CD8-positive, alpha-beta memory T cell (primary cell): ENCODE measurements at regions not wholly inside any gene's neighbourhood (a gene's known extent, or its start where the extent isn't known, plus 50 kb on each side); places are given as distances from the start of the nearest gene placed in this dataset.

Source experiments
- CTCF ChIA-PET: fragments of 350-600 bp; sonication (Branson Sonifier 250); formaldehyde crosslinking; loops from one replicate; lab custom pipeline; 2021; ENCODE audit warnings: antibody characterized with exemption; lab: Charles Lee
- POLR2A ChIA-PET: fragments of 350-600 bp; sonication (Branson Sonifier 250); formaldehyde crosslinking; loops from one replicate; lab custom pipeline; 2021; ENCODE audit warnings: antibody characterized with exemption; lab: Charles Lee
- DNase-seq, 5 donors: peaks; one replicate each; pipeline versions ENCODE4 v3.0.0 to v3.0.0-alpha.2; 2020 to 2022; ENCODE audit warnings: mixed read lengths in 1 of 5
- H3K27ac ChIP-seq: one replicate; pipeline ENCODE4 v1.7.0; 2013; ENCODE audit warnings: low read depth, mild to moderate bottlenecking, low read length, moderate library complexity
- H3K27me3 ChIP-seq: 2 replicates; pipeline ENCODE4 v1.7.0; 2013; ENCODE audit warnings: low read length, mild to moderate bottlenecking; ENCODE audit not compliant: insufficient read depth, poor library complexity, severe bottlenecking
- H3K36me3 ChIP-seq: 2 replicates; pipeline ENCODE4 v1.7.0; 2013; ENCODE audit warnings: mild to moderate bottlenecking, low read length, moderate library complexity; ENCODE audit not compliant: insufficient read depth
- H3K4me1 ChIP-seq: 2 replicates; pipeline ENCODE4 v1.7.0; 2013; ENCODE audit warnings: mild to moderate bottlenecking, low read length, moderate library complexity; ENCODE audit not compliant: insufficient read depth
- H3K4me3 ChIP-seq: 2 replicates; pipeline ENCODE4 v1.7.0; 2013; ENCODE audit warnings: mild to moderate bottlenecking, low read length
- H3K9me3 ChIP-seq: 2 replicates; pipeline ENCODE4 v1.7.0; 2013; ENCODE audit warnings: mild to moderate bottlenecking, low read length
- H3K27ac Mint-ChIP-seq, 8 donors: one replicate each; pipeline ENCODE4 v1.8.0; 2020 to 2021; ENCODE audit warnings: mixed read lengths in 8 of 8, mild to moderate bottlenecking in 6 of 8, inconsistent platforms in 3 of 8, moderate library complexity in 3 of 8
- H3K27me3 Mint-ChIP-seq, 2 donors: one replicate each; pipeline ENCODE4 v1.8.0; 2020 to 2021; ENCODE audit warnings: mixed read lengths in 2 of 2, mild to moderate bottlenecking in 1 of 2, moderate library complexity in 1 of 2
- H3K36me3 Mint-ChIP-seq, 3 donors: one replicate each; pipeline ENCODE4 v1.8.0; 2020 to 2021; ENCODE audit warnings: mixed read lengths in 3 of 3, inconsistent platforms in 1 of 3, mild to moderate bottlenecking in 1 of 3
- H3K4me1 Mint-ChIP-seq, 3 donors: one replicate each; pipeline ENCODE4 v1.8.0; 2020 to 2021; ENCODE audit warnings: mixed read lengths in 3 of 3, inconsistent platforms in 1 of 3, mild to moderate bottlenecking in 1 of 3
- H3K4me3 Mint-ChIP-seq, 7 donors: one replicate each; pipeline ENCODE4 v1.8.0; 2020 to 2021; ENCODE audit warnings: mixed read lengths in 7 of 7, mild to moderate bottlenecking in 6 of 7, moderate library complexity in 4 of 7, inconsistent platforms in 2 of 7
- H3K9me3 Mint-ChIP-seq, 5 donors: one replicate each; pipeline ENCODE4 v1.8.0; 2020 to 2022; ENCODE audit warnings: mixed read lengths in 5 of 5, mild to moderate bottlenecking in 3 of 5, moderate library complexity in 2 of 5, inconsistent platforms in 1 of 5

DNA sequence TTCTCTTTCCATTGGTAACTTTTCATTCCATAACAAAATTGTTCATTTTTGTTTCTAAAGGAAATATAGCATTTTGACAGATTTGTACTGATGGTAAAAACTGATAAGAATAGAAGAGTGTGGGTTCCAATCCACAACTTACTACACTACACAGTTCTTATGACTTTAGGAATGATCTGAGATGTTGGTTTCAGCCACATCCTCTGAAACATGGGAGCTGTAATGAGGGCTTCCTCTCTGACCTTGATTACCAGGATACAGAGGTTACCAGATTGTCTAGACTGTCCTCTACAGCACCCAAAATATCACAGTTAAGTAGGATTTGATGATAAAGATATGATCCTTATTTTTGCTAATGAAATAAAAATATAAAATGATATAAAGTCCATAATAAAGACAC is 1184.6 kb downstream of the FLRT2 start:
- Mint-ChIP-seq H3K27ac (no peak overlapping the region), H3K27me3 (no peaks in the 10 kb centered on the region), H3K36me3 (no peaks in the 10 kb centered on the region), H3K4me3 (no peak overlapping the region), H3K4me1 (no peaks in the 10 kb centered on the region), H3K9me3 (peaks cover 2 to 30% (median 3%) of the 10 kb centered on the region in 5 donors)
- Histone ChIP-seq H3K27ac (no peak overlapping the region), H3K27me3 (no peaks in the 10 kb centered on the region), H3K36me3 (no peaks in the 10 kb centered on the region), H3K4me3 (no peak overlapping the region), H3K9me3 (no peaks in the 10 kb centered on the region), H3K4me1 (no peaks in the 10 kb centered on the region)
- no peak for DNase-seq
- CTCF ChIA-PET, result no interaction called here
- POLR2A ChIA-PET, result no interaction called here

DNA sequence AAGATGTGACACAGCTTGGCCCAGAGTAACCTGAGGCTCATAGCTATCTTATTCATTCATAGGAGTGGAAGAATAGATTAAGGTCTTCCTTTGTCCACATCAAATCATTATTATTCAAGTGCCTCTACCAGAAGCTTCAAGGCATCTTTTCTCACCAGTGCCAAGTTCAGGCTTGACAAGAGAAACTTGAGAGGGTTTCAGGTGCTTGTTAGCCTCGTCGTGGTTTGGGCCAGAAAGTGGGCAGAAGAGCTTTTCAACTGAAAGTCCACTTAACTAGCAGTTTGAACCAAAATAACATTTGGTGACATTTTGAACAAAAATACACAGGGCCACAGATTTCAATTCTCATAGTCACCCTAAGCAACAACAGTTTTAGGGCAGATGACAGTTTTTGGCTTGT is 1184.2 kb downstream of the FLRT2 start:
- no peaks in the 10 kb centered on the region for H3K27me3 ChIP-seq
- no peaks in the 10 kb centered on the region for H3K4me1 ChIP-seq
- no peaks in the 10 kb centered on the region for H3K4me1 Mint-ChIP-seq
- DNase-seq, result no peak
- H3K27ac ChIP-seq, result no peak overlapping the region
- peaks cover 2 to 30% (median 3%) of the 10 kb centered on the region in 5 donors for H3K9me3 Mint-ChIP-seq
- H3K36me3 ChIP-seq, result no peaks in the 10 kb centered on the region
- POLR2A ChIA-PET, result no interaction called here
- no peak overlapping the region for H3K4me3 Mint-ChIP-seq
- H3K27ac Mint-ChIP-seq, result no peak overlapping the region
- no peak overlapping the region for H3K4me3 ChIP-seq
- H3K27me3 Mint-ChIP-seq, result no peaks in the 10 kb centered on the region
- H3K9me3 ChIP-seq, result no peaks in the 10 kb centered on the region
- CTCF ChIA-PET, result no interaction called here
- H3K36me3 Mint-ChIP-seq, result no peaks in the 10 kb centered on the region

DNA sequence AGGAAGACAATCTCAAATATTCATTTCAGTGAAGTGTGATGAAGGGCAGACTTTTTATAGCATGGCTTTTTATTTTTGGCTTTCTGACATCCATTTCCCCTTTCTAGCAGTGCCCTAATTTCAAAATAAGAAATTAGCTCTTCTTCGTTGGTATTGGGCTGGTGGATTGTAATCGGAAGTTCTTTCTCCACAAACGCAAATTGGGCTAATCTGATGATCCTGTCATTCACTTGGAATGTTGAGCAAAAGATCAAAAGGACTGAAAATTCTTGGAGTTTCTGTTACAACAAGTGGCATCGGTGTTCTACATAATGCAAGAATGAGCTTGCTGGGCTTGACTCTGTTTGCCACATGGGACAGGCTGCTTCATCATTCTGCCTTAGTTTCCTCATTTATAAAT is 1182.8 kb downstream of the FLRT2 start:
- Mint-ChIP-seq H3K4me3 (no peak overlapping the region), H3K36me3 (no peaks in the 10 kb centered on the region), H3K4me1 (no peaks in the 10 kb centered on the region), H3K27ac (no peak overlapping the region), H3K27me3 (no peaks in the 10 kb centered on the region), H3K9me3 (peaks cover 2 to 29% (median 2%) of the 10 kb centered on the region in 5 donors)
- ChIA-PET CTCF (no interaction called here), POLR2A (no interaction called here)
- H3K27ac ChIP-seq, result no peak overlapping the region
- H3K9me3 ChIP-seq, result no peaks in the 10 kb centered on the region
- H3K36me3 ChIP-seq, result no peaks in the 10 kb centered on the region
- no peaks in the 10 kb centered on the region for H3K4me1 ChIP-seq
- H3K27me3 ChIP-seq, result no peaks in the 10 kb centered on the region
- no peak overlapping the region for H3K4me3 ChIP-seq
- no peak for DNase-seq

DNA sequence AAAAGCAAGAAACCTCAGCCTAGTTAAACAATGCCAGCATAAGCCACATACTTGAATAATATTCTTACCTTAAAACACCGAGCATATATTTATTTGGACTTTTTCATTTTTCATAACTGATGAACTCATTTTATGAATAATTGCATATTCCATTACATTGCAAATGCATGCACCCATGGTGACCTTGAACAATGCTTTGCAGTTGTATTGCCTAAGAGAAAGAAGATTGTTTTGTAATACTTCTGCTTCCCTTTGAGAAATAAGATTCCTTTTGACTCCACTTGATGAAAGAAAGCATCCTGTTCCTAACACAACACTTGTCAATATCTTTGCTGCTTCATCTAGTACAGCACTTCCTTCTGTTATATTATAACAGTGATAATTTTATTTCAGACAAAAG is 1182.2 kb downstream of the FLRT2 start:
- no peak overlapping the region for H3K27ac Mint-ChIP-seq
- Histone ChIP-seq H3K27me3 (no peaks in the 10 kb centered on the region), H3K36me3 (no peaks in the 10 kb centered on the region), H3K9me3 (no peaks in the 10 kb centered on the region), H3K4me3 (no peak overlapping the region), H3K4me1 (no peaks in the 10 kb centered on the region), H3K27ac (no peak overlapping the region)
- H3K27me3 Mint-ChIP-seq, result no peaks in the 10 kb centered on the region
- H3K9me3 Mint-ChIP-seq, result peaks cover 2 to 32% (median 2%) of the 10 kb centered on the region in 5 donors
- POLR2A ChIA-PET, result no interaction called here
- DNase-seq, result no peak
- H3K36me3 Mint-ChIP-seq, result no peaks in the 10 kb centered on the region
- CTCF ChIA-PET, result no interaction called here
- no peak overlapping the region for H3K4me3 Mint-ChIP-seq
- no peaks in the 10 kb centered on the region for H3K4me1 Mint-ChIP-seq

DNA sequence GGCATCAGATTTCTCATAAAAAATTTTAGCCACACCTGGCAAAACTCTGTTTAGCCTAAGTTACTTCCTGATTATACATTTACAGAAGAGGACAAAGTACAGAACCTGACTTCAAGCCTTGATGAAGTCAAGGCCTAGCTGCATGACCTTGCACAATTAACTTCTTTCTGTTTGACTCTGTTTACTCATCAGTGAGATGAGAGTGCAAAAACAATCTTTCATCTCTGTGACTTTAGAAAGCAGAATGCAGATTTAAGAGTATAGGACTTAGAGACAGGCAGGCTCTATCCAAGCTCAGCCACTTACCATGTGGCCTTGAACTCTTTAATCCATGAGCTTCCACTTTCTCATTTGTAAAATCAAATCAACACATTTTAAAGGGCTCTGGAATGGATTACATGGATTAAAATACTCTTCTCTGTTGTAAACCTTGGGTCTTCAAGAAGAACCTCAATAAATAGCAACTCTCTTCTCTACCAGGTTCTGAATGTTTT is 1178.9 kb downstream of the FLRT2 start:
- no peaks in the 10 kb centered on the region for H3K4me1 ChIP-seq
- H3K27me3 ChIP-seq, result no peaks in the 10 kb centered on the region
- Mint-ChIP-seq H3K9me3 (peaks cover 0 to 34% (median 3%) of the 10 kb centered on the region in 5 donors), H3K27me3 (no peaks in the 10 kb centered on the region), H3K4me3 (no peak overlapping the region), H3K27ac (no peak overlapping the region), H3K4me1 (no peaks in the 10 kb centered on the region), H3K36me3 (no peaks in the 10 kb centered on the region)
- ChIA-PET CTCF (no interaction called here), POLR2A (no interaction called here)
- no peaks in the 10 kb centered on the region for H3K36me3 ChIP-seq
- H3K4me3 ChIP-seq, result no peak overlapping the region
- H3K27ac ChIP-seq, result no peak overlapping the region
- no peak for DNase-seq
- H3K9me3 ChIP-seq, result peaks cover 4% of the 10 kb centered on the region

DNA sequence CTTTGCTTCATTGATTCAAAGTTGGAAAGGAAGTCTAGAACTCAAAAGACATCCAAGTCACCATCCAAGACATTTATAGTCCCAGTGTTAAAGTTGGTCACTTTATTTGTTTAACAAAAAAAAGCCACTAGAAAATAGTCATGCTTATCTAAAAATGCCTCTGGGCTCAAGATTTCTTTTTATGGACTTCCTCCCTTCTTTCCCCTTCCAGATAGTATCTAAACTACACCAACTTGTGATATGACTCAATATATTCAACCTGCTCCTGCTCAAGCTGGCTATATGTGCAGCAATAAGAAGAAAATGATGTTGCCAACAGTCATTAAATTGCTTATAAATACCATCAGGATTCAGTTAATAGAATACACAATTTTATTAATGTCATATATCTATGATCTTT is 1177.1 kb downstream of the FLRT2 start:
- Histone ChIP-seq H3K4me3 (no peak overlapping the region), H3K36me3 (no peaks in the 10 kb centered on the region), H3K27ac (no peak overlapping the region), H3K27me3 (no peaks in the 10 kb centered on the region), H3K9me3 (peaks cover 4% of the 10 kb centered on the region), H3K4me1 (no peaks in the 10 kb centered on the region)
- ChIA-PET CTCF (no interaction called here), POLR2A (no interaction called here)
- H3K27ac Mint-ChIP-seq, result no peak overlapping the region
- H3K36me3 Mint-ChIP-seq, result no peaks in the 10 kb centered on the region
- no peak for DNase-seq
- no peak overlapping the region for H3K4me3 Mint-ChIP-seq
- peaks cover 0 to 26% (median 1%) of the 10 kb centered on the region in 5 donors for H3K9me3 Mint-ChIP-seq
- H3K27me3 Mint-ChIP-seq, result no peaks in the 10 kb centered on the region
- no peaks in the 10 kb centered on the region for H3K4me1 Mint-ChIP-seq

DNA sequence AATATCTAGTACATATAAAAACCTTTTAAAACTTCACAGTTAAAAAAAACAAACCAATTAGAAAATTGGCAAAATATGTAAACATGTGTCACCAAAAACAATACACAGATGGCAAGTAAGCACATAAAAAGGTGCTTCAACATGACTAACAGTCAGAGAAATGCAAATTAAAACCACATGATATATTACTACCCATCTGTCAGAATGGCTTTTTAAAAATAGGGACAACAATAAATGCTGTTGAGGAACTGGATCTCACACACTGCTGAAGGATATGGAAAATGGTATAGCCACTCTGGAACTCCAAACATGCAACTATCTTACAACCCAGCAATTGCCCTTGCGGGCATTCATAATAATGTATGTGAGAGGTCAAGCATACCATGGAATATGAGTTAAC is 1153.6 kb downstream of the FLRT2 start:
- H3K27ac ChIP-seq, result no peak overlapping the region

DNA sequence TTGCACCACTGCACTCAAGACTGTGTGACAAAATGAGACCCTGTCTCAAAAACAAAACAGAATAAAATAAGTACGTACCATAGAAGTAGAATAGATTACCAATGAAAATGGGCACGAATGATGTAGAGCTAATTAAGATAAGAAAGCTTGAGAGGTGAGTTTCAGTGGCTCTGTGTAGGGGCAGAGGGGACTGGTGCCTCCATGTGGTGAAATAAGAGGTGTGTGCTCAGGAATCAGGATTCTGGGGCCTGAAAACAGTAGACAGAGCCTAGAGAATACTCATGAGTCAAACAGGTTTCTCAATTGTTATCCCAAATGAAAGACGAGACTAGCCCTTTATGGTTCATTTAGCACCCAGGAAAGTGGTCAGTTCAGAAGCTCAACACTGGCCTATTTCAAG is 1145.1 kb downstream of the FLRT2 start:
- no peaks in the 10 kb centered on the region for H3K36me3 ChIP-seq
- peaks cover 4 to 13% (median 5%) of the 10 kb centered on the region in 5 donors for H3K9me3 Mint-ChIP-seq
- H3K4me3 ChIP-seq, result no peak overlapping the region
- H3K27ac ChIP-seq, result no peak overlapping the region
- no peak overlapping the region for H3K4me3 Mint-ChIP-seq
- peaks cover 0 to 6% of the 10 kb centered on the region in 2 donors for H3K27me3 Mint-ChIP-seq
- no peak for DNase-seq
- ChIA-PET CTCF (interaction anchor here (0.8 kb wide), 1 partner anchor 10 kb away, joined by 5 read pairs; no protein-coding TSS in a partner anchor), POLR2A (no interaction called here)
- H3K27me3 ChIP-seq, result no peaks in the 10 kb centered on the region
- H3K4me1 ChIP-seq, result no peaks in the 10 kb centered on the region
- no peaks in the 10 kb centered on the region for H3K9me3 ChIP-seq
- H3K36me3 Mint-ChIP-seq, result no peaks in the 10 kb centered on the region
- no peak overlapping the region for H3K27ac Mint-ChIP-seq
- no peaks in the 10 kb centered on the region for H3K4me1 Mint-ChIP-seq

More for the DNA sequence above, 1153.6 kb downstream of the FLRT2 start:
- Mint-ChIP-seq H3K27me3 (peaks cover 0 to 4% of the 10 kb centered on the region in 2 donors), H3K4me3 (no peak overlapping the region), H3K4me1 (no peaks in the 10 kb centered on the region), H3K36me3 (peaks cover 0 to 1% (median 0%) of the 10 kb centered on the region in 3 donors), H3K9me3 (peaks cover 1 to 19% (median 7%) of the 10 kb centered on the region in 5 donors), H3K27ac (no peak overlapping the region)
- Histone ChIP-seq H3K4me3 (no peak overlapping the region), H3K27me3 (no peaks in the 10 kb centered on the region), H3K9me3 (no peaks in the 10 kb centered on the region), H3K4me1 (no peaks in the 10 kb centered on the region), H3K36me3 (no peaks in the 10 kb centered on the region)
- POLR2A ChIA-PET, result no interaction called here
- DNase-seq, result no peak
- CTCF ChIA-PET, result no interaction called here
